Retinal pigment epithelial cell (primary cell): ENCODE measurements at regions not wholly inside any gene's neighbourhood (a gene's known extent, or its start where the extent isn't known, plus 50 kb on each side); places are given as distances from the start of the nearest gene placed in this dataset.

Source experiments
- DNase-seq: peaks from one replicate; pipeline ENCODE4 v3.0.0-alpha.2; 2010; ENCODE audit warnings: low read depth
- H3K4me3 ChIP-seq: 2 replicates; pipeline ENCODE4 v1.5.1; 2011; ENCODE audit warnings: mild to moderate bottlenecking, low read length, control low read depth, moderate library complexity
- CTCF ChIP-seq: conservative IDR thresholded peaks from 2 replicates; pipeline ENCODE4 v1.5.1; 2011; ENCODE audit warnings: low read depth, low read length, control low read depth, inconsistent platforms

DNA sequence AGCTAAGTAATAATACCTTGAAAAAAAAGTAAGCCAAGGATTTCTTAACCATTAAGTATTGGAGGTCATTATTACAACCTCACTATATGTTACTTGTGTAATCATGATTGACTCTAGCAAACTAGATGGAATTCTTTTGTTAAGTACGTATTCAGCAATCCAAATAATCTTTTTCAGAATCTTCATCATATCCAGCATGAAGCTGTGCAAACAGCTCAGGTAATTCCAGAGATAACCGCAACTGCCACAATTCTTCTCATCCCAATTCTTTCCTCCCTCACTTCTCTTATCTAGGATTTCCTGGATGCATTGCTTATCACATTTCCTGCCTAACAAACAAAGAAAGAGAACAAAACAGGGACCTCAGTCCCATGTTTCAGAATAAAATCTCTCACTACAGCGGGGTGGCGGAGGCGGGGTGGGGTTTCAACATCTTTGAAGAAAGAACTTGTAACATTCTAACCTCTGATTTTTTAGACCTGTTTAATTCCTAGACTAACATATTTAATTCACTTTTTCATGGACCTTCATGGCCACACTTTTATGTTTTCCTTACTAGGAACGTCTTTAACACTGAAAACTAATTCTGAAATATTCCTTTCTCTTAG, 156.5 kb downstream of the POM121L12 start:
- no peak for DNase-seq
- TF ChIP-seq CTCF = no peak
- no peak overlapping the region for H3K4me3 ChIP-seq

- H3K4me3 ChIP-seq = no peak overlapping the region
- no peak for DNase-seq
- TF ChIP-seq CTCF = no peak
Measured at GRCh38 chr7:53205006-53205405, 169.6 kb downstream of the POM121L12 start.

DNA sequence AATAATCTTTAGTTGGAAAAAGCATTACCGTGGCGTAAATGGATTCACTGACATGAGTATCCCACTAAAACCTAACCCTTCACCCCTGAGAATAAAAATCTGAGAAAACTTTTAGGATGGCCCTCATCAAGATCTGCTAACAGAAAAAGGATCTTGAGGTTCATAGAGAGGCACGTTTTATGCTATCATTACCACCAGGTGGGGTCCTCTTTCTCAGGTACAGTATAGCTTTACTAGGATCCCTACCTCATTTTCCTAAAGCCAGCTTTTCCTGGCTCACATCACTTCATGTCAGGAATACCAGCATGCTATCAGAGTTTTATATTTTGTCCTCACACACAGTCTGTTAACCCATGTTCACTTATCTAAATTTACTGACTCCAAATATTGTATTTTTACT, 173.7 kb downstream of the POM121L12 start:
- no peak overlapping the region for H3K4me3 ChIP-seq
- no peak for TF ChIP-seq CTCF
- no peak for DNase-seq

DNA sequence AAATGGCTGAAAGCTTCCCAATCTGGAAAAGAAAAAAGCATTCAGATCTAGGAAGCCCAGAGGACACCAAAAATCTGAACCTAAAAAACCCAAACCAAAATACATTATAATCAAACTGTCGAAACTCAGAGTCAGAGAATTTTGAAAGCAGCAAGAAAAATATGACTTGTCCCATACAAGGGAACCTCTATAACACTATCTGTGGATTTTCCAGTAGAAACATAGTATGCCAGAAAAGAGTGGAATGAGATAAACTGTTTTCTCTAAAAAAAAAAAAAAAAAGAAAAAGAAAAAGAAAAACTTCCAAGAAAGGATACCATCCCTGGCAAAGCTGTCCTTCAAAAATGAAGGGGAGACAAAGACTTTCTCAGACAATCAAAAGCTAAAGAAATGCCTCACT, 179.0 kb downstream of the POM121L12 start:
- DNase-seq = no peak
- TF ChIP-seq CTCF = no peak
- no peak overlapping the region for H3K4me3 ChIP-seq

- no peak overlapping the region for H3K4me3 ChIP-seq
- no peak for TF ChIP-seq CTCF
- DNase-seq = no peak
Measured at GRCh38 chr7:53218730-53219504, 183.5 kb downstream of the POM121L12 start.

GRCh38 chr7:53229202-53229601, 193.8 kb downstream of the POM121L12 start:
- H3K4me3 ChIP-seq = no peak overlapping the region
- DNase-seq = no peak
- no peak for TF ChIP-seq CTCF

GRCh38 chr7:53237344-53237913, 202.0 kb downstream of the POM121L12 start:
- DNase-seq = no peak
- no peak for TF ChIP-seq CTCF
- H3K4me3 ChIP-seq = no peak overlapping the region
